ENCODE measurements at regions not wholly inside any gene's neighbourhood (a gene's known extent, or its start where the extent isn't known, plus 50 kb on each side); places are given as distances from the start of the nearest gene placed in this dataset.
"Not testable (repeated sequence)": the region's sequence is repeated elsewhere in the genome, so short reads cannot be mapped to it uniquely, and the experiment has no call there.

DNA sequence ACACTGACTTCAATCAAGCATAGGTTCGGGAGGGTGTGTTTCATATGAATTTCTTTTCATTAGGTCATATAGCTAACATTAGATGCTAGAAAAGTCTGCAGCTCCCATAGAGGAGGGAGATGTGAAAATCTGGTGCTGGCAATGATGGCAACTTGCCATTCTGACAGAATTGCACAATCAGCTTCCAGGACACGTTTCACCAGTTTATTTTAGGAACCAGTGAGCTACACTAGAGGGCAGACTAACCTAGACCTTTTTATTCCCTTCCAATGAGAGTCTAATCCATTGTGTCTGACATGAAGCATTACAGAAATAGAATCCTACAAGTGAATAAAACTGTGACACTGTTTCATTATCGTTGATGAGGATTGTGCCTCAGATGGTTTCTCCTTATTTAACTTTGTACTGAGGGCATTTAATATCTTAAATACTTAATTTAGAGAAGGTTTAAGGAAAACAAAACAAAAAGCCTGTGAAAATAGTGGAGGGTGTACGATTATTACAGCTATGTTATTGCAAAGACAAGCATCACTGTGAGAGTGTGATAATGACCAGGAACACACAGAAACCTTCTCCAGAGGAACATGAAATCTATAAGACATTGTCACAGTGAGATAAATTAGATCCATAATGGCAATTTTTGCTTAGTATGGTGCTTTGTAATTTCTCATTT is 363.3 kb upstream of the RPS23 start:
- Mint-ChIP-seq H3K27me3 (ENCODE audit: low read depth) (peaks cover 3% of the 10 kb centered on the region), H3K36me3 (ENCODE audit: low read depth) (no peaks in the 10 kb centered on the region), H3K4me3 (ENCODE audit: low read depth) (no peak overlapping the region), H3K27ac (no peak overlapping the region), H3K9me3 (no peaks in the 10 kb centered on the region), H3K4me1 (ENCODE audit: low read depth) (peaks cover 8% of the 10 kb centered on the region)
- intact Hi-C loops (cut with micrococcal nuclease), result loop anchor here (1.0 to 5.0 kb wide), 3 partner anchors 152 to 921 kb away; no protein-coding TSS in a partner anchor
- DNase-seq (ENCODE audit: low spot score), result no peak

- H3K27ac Mint-ChIP-seq, result no peak overlapping the region
- no peaks in the 10 kb centered on the region for H3K36me3 Mint-ChIP-seq (ENCODE audit: low read depth)
- intact Hi-C loops (cut with micrococcal nuclease), result loop anchor here (1.0 to 5.0 kb wide), 3 partner anchors 152 to 921 kb away; no protein-coding TSS in a partner anchor
- peaks cover 8% of the 10 kb centered on the region for H3K4me1 Mint-ChIP-seq (ENCODE audit: low read depth)
- no peak overlapping the region for H3K4me3 Mint-ChIP-seq (ENCODE audit: low read depth)
- H3K27me3 Mint-ChIP-seq (ENCODE audit: low read depth), result peaks cover 3% of the 10 kb centered on the region
- H3K9me3 Mint-ChIP-seq, result no peaks in the 10 kb centered on the region
- no peak for DNase-seq (ENCODE audit: low spot score)
These were observed 362.8 kb upstream of the RPS23 start for GRCh38 chr5:82640916-82641315.

GRCh38 chr5:82639393-82640144 is 361.4 kb upstream of the RPS23 start:
- peaks cover 3% of the 10 kb centered on the region for H3K27me3 Mint-ChIP-seq (ENCODE audit: low read depth)
- no peaks in the 10 kb centered on the region for H3K36me3 Mint-ChIP-seq (ENCODE audit: low read depth)
- intact Hi-C loops (cut with micrococcal nuclease), result loop anchor here (5.0 kb wide), 3 partner anchors 282 to 923 kb away; no protein-coding TSS in a partner anchor
- DNase-seq (ENCODE audit: low spot score), result no peak
- peaks cover 10% of the 10 kb centered on the region for H3K4me1 Mint-ChIP-seq (ENCODE audit: low read depth)
- H3K27ac Mint-ChIP-seq, result no peak overlapping the region
- H3K4me3 Mint-ChIP-seq (ENCODE audit: low read depth), result no peak overlapping the region
- H3K9me3 Mint-ChIP-seq, result no peaks in the 10 kb centered on the region

GRCh38 chr5:82636591-82636990 is 358.4 kb upstream of the RPS23 start:
- DNase-seq (ENCODE audit: low spot score), result no peak
- Mint-ChIP-seq H3K4me1 (ENCODE audit: low read depth) (peaks cover 10% of the 10 kb centered on the region), H3K27ac (no peak overlapping the region), H3K4me3 (ENCODE audit: low read depth) (no peak overlapping the region), H3K9me3 (no peaks in the 10 kb centered on the region), H3K36me3 (ENCODE audit: low read depth) (no peaks in the 10 kb centered on the region), H3K27me3 (ENCODE audit: low read depth) (no peaks in the 10 kb centered on the region)
- intact Hi-C loops (cut with micrococcal nuclease), result loop anchor here (5.0 kb wide), 1 partner anchor 279 kb away; no protein-coding TSS in a partner anchor

- Mint-ChIP-seq H3K27ac (no peak overlapping the region), H3K4me1 (ENCODE audit: low read depth) (peaks cover 10% of the 10 kb centered on the region), H3K36me3 (ENCODE audit: low read depth) (no peaks in the 10 kb centered on the region), H3K9me3 (no peaks in the 10 kb centered on the region), H3K4me3 (ENCODE audit: low read depth) (no peak overlapping the region), H3K27me3 (ENCODE audit: low read depth) (no peaks in the 10 kb centered on the region)
- intact Hi-C loops (cut with micrococcal nuclease), result loop anchor here (5.0 kb wide), 1 partner anchor 278 kb away; no protein-coding TSS in a partner anchor
- no peak for DNase-seq (ENCODE audit: low spot score)
These were observed 357.6 kb upstream of the RPS23 start for GRCh38 chr5:82635561-82636288.

DNA sequence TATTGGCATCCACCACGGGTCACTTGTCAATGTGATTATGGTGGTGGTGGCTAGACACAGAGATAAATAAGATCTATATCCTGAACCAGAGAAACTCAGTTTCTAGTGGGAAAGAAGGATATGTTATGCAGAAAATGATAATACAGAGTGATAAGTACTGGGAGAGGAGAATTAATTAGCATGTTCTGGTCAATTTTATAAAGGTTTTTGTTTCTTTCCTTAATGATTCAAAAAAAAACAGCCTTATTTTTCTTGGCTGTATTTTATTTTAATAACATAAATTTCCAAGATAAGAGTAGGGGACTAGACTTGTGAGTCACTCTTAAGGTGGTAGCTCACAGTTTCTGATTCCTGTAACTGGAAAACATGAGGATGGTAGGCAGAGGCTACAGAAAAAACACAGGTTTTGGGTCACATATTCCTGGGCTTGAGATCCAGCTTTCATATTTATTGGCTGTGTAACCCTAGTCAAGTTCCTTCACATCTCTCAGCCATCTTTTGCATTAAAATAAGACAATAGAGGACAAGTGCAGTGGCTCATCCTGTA is 350.3 kb upstream of the RPS23 start:
- no peak overlapping the region for H3K27ac Mint-ChIP-seq
- intact Hi-C loops (cut with micrococcal nuclease), result no loop called here
- no peaks in the 10 kb centered on the region for H3K36me3 Mint-ChIP-seq (ENCODE audit: low read depth)
- no peaks in the 10 kb centered on the region for H3K27me3 Mint-ChIP-seq (ENCODE audit: low read depth)
- H3K4me3 Mint-ChIP-seq (ENCODE audit: low read depth), result no peak overlapping the region
- H3K9me3 Mint-ChIP-seq, result no peaks in the 10 kb centered on the region
- H3K4me1 Mint-ChIP-seq (ENCODE audit: low read depth), result no peaks in the 10 kb centered on the region
- no peak for DNase-seq (ENCODE audit: low spot score)

DNA sequence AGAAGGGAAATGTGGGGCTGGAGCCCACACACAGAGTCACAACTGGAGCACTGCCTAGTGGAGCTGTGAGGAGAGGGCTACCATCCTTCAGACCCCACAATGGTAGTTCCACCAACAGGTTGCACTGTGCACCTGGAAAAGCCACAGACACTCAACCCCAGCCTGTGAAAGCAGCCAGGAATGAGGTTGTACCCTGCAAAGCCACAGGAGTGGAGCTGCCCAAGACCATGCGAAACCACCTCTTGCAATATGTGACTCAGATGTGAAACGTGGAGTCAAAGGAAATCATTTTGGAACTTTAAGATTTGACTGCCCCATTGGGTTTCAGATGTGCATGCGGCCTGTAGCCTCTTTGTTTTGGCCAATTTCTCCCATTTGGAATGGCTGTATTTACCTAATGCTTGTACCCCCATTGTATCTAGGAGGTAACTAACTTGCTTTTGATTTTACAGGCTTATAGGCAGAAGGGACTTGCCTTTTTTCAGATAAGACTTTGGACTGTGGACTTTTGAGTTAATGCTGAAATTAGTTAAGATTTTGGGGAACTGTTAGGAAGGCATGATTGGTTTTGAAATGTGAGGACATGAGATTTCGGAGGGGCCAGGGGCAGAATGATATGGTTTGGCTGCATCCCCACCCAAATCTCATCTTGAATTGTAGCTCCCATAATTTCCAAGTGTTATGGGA is 348.9 kb upstream of the RPS23 start:
- H3K27ac Mint-ChIP-seq; H3K9me3 Mint-ChIP-seq; DNase-seq (ENCODE audit: low spot score); H3K27me3 Mint-ChIP-seq (ENCODE audit: low read depth); H3K4me1 Mint-ChIP-seq (ENCODE audit: low read depth); H3K36me3 Mint-ChIP-seq (ENCODE audit: low read depth); intact Hi-C loops (cut with micrococcal nuclease); H3K4me3 Mint-ChIP-seq (ENCODE audit: low read depth): not testable (repeated sequence)

GRCh38 chr5:82626012-82626411 is 347.9 kb upstream of the RPS23 start:
- intact Hi-C loops (cut with micrococcal nuclease); H3K4me1 Mint-ChIP-seq (ENCODE audit: low read depth); H3K9me3 Mint-ChIP-seq; H3K27me3 Mint-ChIP-seq (ENCODE audit: low read depth); H3K36me3 Mint-ChIP-seq (ENCODE audit: low read depth); H3K4me3 Mint-ChIP-seq (ENCODE audit: low read depth); H3K27ac Mint-ChIP-seq; DNase-seq (ENCODE audit: low spot score): not testable (repeated sequence)

GRCh38 chr5:82624062-82624461 is 345.9 kb upstream of the RPS23 start:
- H3K4me1 Mint-ChIP-seq (ENCODE audit: low read depth), result peaks cover 13% of the 10 kb centered on the region
- H3K27ac Mint-ChIP-seq, result no peak overlapping the region
- H3K36me3 Mint-ChIP-seq (ENCODE audit: low read depth), result no peaks in the 10 kb centered on the region
- no peak overlapping the region for H3K4me3 Mint-ChIP-seq (ENCODE audit: low read depth)
- H3K27me3 Mint-ChIP-seq (ENCODE audit: low read depth), result no peaks in the 10 kb centered on the region
- intact Hi-C loops (cut with micrococcal nuclease), result no loop called here
- no peaks in the 10 kb centered on the region for H3K9me3 Mint-ChIP-seq
- DNase-seq (ENCODE audit: low spot score), result no peak

DNA sequence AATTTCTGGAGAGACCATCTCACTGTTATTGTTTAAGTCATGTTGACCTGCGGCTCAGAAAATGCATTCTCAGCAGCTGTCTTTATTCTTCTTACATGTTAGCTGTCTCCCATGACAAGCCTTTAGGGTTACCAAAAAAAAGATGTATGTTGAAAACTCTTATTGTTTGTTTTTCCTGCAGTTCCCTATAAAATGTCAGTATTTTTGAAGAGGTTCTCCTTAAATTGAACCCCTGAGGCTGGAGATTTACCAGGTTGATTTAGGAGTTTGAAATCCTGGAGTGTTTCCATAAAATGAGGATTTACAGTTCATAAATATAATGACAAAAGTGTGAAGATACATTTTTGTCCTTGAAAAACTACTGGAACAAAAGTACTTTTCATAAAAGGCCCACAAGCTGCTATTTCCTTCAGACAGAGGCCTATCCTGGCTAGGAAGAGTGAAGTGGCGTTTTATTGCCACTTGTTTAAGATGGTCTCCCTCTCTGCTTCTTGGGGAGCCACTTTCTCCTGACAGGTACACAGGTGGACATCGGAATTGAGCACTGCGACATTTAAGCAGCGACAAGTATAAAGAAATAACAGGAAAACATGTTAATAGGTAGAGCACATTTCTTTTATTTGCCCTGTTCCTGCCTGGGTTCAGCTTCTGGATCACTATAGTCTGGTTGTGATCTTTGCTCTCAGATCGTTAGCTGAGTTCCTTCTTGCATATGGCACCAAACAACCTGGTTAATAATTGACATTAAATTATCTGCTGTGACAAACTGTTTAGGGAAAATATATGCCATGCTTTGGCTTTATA is 344.8 kb upstream of the RPS23 start:
- peaks cover 4% of the 10 kb centered on the region for H3K9me3 Mint-ChIP-seq
- no peaks in the 10 kb centered on the region for H3K36me3 Mint-ChIP-seq (ENCODE audit: low read depth)
- no peak for DNase-seq (ENCODE audit: low spot score)
- no peak overlapping the region for H3K27ac Mint-ChIP-seq
- H3K4me3 Mint-ChIP-seq (ENCODE audit: low read depth), result no peak overlapping the region
- H3K4me1 Mint-ChIP-seq (ENCODE audit: low read depth), result peaks cover 16% of the 10 kb centered on the region
- intact Hi-C loops (cut with micrococcal nuclease), result no loop called here
- no peaks in the 10 kb centered on the region for H3K27me3 Mint-ChIP-seq (ENCODE audit: low read depth)

DNA sequence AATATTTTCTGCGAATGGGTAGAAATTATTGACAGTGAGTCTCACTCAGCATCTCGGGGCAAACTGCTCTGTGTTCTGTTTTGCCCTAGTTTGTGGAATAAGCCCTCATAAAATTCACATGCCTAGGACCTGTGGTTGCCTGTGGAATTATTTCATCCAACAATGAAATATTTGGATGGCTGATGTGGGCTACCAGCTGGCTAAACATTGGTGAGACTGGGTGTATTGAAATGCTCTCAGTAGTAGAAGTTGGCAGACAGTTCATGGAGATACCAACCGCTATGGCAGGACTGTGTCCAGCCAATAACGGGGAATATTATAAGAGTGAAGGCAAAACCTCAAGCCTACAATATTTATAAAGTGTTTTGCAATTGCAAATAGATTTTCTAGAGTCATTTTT is 344.1 kb upstream of the RPS23 start:
- Mint-ChIP-seq H3K27ac (no peak overlapping the region), H3K27me3 (ENCODE audit: low read depth) (no peaks in the 10 kb centered on the region), H3K4me1 (ENCODE audit: low read depth) (peaks cover 16% of the 10 kb centered on the region), H3K9me3 (peaks cover 4% of the 10 kb centered on the region), H3K4me3 (ENCODE audit: low read depth) (no peak overlapping the region), H3K36me3 (ENCODE audit: low read depth) (no peaks in the 10 kb centered on the region)
- no peak for DNase-seq (ENCODE audit: low spot score)
- intact Hi-C loops (cut with micrococcal nuclease), result no loop called here
